HG03039 (cell line): ENCODE measurements at regions not wholly inside any gene's neighbourhood (a gene's known extent, or its start where the extent isn't known, plus 50 kb on each side); places are given as distances from the start of the nearest gene placed in this dataset.

ENCODE experiments used
- ATAC-seq: cut with Tn5 transposase; IDR thresholded peaks from one replicate; pipeline ENCODE4 v1.9.1; 2021; ENCODE audit warnings: mild to moderate bottlenecking, moderate library complexity; ENCODE audit not compliant: unreplicated experiment

- ATAC-seq, result no peak
These were observed 874.7 kb downstream of the TFAP2A start for GRCh38 chr6:9540126-9540525.

- no peak for ATAC-seq
These were observed 875.6 kb downstream of the TFAP2A start for GRCh38 chr6:9539231-9539755.

- no peak for ATAC-seq
These were observed 877.5 kb downstream of the TFAP2A start for GRCh38 chr6:9537381-9537780.

- no peak for ATAC-seq
These were observed 879.8 kb downstream of the TFAP2A start for GRCh38 chr6:9535106-9535505.

GRCh38 chr6:9532621-9533557 lies 882.0 kb downstream of the TFAP2A start:
- ATAC-seq, result no peak

- ATAC-seq, result no peak
These were observed 887.1 kb downstream of the TFAP2A start for GRCh38 chr6:9527679-9528286.

GRCh38 chr6:9523462-9523861 lies 891.4 kb downstream of the TFAP2A start:
- ATAC-seq, result no peak

- no peak for ATAC-seq
These were observed 892.8 kb downstream of the TFAP2A start for GRCh38 chr6:9522101-9522500.

GRCh38 chr6:9521152-9521530 lies 893.7 kb downstream of the TFAP2A start:
- ATAC-seq, result peak; percentile 66

- peak; percentile 46 for ATAC-seq
These were observed 894.3 kb downstream of the TFAP2A start for GRCh38 chr6:9520417-9521151.

GRCh38 chr6:9518431-9518830 lies 896.4 kb downstream of the TFAP2A start:
- no peak for ATAC-seq

GRCh38 chr6:9517806-9518205 lies 897.1 kb downstream of the TFAP2A start:
- ATAC-seq, result no peak

- no peak for ATAC-seq
These were observed 899.0 kb downstream of the TFAP2A start for GRCh38 chr6:9515633-9516606.

- ATAC-seq, result no peak
These were observed 900.7 kb downstream of the TFAP2A start for GRCh38 chr6:9514146-9514545.

- ATAC-seq, result no peak
These were observed 903.7 kb downstream of the TFAP2A start for GRCh38 chr6:9511157-9511556.

GRCh38 chr6:9507136-9507895 lies 907.6 kb downstream of the TFAP2A start:
- ATAC-seq, result no peak

- ATAC-seq, result no peak
These were observed 910.7 kb downstream of the TFAP2A start for GRCh38 chr6:9504191-9504590.

GRCh38 chr6:9503111-9503761 lies 911.6 kb downstream of the TFAP2A start:
- ATAC-seq, result no peak

GRCh38 chr6:9499709-9500108 lies 915.2 kb downstream of the TFAP2A start:
- no peak for ATAC-seq
